ENCODE measurements at regions not wholly inside any gene's neighbourhood (a gene's known extent, or its start where the extent isn't known, plus 50 kb on each side); places are given as distances from the start of the nearest gene placed in this dataset.

GRCh38 chr13:104868806-104869205 is 1666.7 kb downstream of the EFNB2 start:
- H3K9me2 ChIP-seq (ENCODE audit: insufficient read depth) = no peaks in the 10 kb centered on the region
- no peak overlapping the region for H3K4me3 Mint-ChIP-seq
- H3K4me1 ChIP-seq (ENCODE audit: insufficient read depth) = no peaks in the 10 kb centered on the region
- no peak overlapping the region for H3K27ac ChIP-seq (ENCODE audit: low read depth)
- DNase-seq (ENCODE audit: low spot score) = no peak
- no peak overlapping the region for H3K4me3 ChIP-seq
- no peaks in the 10 kb centered on the region for H3K27me3 ChIP-seq (ENCODE audit: insufficient read depth)
- no peaks in the 10 kb centered on the region; the same call in 2 of the 3 replicates for H3K9me3 Mint-ChIP-seq
- no peaks in the 10 kb centered on the region for H3K36me3 Mint-ChIP-seq (ENCODE audit: low read depth)
- no peaks in the 10 kb centered on the region for H3K4me1 Mint-ChIP-seq
- no peaks in the 10 kb centered on the region for H4K20me1 ChIP-seq (replicated peaks; ENCODE audit: insufficient read depth)
- no peak for ATAC-seq
- peak overlapping the region; percentile 74; the same call in 1 of the 2 replicates for H3K27ac Mint-ChIP-seq
- H3K4me2 ChIP-seq = no peak overlapping the region
- H3K36me3 ChIP-seq (ENCODE audit: insufficient read depth) = no peaks in the 10 kb centered on the region
- H3K79me2 ChIP-seq (replicated peaks; ENCODE audit: insufficient read depth) = no peaks in the 10 kb centered on the region
- H3K27me3 Mint-ChIP-seq (ENCODE audit: insufficient read depth, low read depth, poor library complexity) = peaks cover 5% of the 10 kb centered on the region
- TF ChIP-seq NANOG (IDR thresholded peaks at IDR 0.05; ENCODE audit: borderline replicate concordance) = no peak
- no peak for TF ChIP-seq JUNB (IDR thresholded peaks at IDR 0.05; ENCODE audit: unreplicated experiment)
- TF ChIP-seq ETS1 (IDR thresholded peaks at IDR 0.05) = no peak
- no peak for TF ChIP-seq CREB1 (CRISPR knock-in tag; IDR thresholded peaks at IDR 0.05; ENCODE audit: low read depth)
- no peak for TF ChIP-seq EZH2phosphoT487 (IDR thresholded peaks at IDR 0.05; ENCODE audit: unreplicated experiment)
- no peak for TF ChIP-seq ZNF331 (CRISPR knock-in tag; IDR thresholded peaks at IDR 0.05; ENCODE audit: low read depth)
- no peak for TF ChIP-seq ZNF114 (CRISPR knock-in tag; IDR thresholded peaks at IDR 0.05)
- TF ChIP-seq REST (IDR thresholded peaks at IDR 0.05; ENCODE audit: unreplicated experiment) = no peak
- TF ChIP-seq EZH2 (IDR thresholded peaks at IDR 0.05; ENCODE audit: low read depth, unreplicated experiment) = no peak
- TF ChIP-seq, protein P1, sequence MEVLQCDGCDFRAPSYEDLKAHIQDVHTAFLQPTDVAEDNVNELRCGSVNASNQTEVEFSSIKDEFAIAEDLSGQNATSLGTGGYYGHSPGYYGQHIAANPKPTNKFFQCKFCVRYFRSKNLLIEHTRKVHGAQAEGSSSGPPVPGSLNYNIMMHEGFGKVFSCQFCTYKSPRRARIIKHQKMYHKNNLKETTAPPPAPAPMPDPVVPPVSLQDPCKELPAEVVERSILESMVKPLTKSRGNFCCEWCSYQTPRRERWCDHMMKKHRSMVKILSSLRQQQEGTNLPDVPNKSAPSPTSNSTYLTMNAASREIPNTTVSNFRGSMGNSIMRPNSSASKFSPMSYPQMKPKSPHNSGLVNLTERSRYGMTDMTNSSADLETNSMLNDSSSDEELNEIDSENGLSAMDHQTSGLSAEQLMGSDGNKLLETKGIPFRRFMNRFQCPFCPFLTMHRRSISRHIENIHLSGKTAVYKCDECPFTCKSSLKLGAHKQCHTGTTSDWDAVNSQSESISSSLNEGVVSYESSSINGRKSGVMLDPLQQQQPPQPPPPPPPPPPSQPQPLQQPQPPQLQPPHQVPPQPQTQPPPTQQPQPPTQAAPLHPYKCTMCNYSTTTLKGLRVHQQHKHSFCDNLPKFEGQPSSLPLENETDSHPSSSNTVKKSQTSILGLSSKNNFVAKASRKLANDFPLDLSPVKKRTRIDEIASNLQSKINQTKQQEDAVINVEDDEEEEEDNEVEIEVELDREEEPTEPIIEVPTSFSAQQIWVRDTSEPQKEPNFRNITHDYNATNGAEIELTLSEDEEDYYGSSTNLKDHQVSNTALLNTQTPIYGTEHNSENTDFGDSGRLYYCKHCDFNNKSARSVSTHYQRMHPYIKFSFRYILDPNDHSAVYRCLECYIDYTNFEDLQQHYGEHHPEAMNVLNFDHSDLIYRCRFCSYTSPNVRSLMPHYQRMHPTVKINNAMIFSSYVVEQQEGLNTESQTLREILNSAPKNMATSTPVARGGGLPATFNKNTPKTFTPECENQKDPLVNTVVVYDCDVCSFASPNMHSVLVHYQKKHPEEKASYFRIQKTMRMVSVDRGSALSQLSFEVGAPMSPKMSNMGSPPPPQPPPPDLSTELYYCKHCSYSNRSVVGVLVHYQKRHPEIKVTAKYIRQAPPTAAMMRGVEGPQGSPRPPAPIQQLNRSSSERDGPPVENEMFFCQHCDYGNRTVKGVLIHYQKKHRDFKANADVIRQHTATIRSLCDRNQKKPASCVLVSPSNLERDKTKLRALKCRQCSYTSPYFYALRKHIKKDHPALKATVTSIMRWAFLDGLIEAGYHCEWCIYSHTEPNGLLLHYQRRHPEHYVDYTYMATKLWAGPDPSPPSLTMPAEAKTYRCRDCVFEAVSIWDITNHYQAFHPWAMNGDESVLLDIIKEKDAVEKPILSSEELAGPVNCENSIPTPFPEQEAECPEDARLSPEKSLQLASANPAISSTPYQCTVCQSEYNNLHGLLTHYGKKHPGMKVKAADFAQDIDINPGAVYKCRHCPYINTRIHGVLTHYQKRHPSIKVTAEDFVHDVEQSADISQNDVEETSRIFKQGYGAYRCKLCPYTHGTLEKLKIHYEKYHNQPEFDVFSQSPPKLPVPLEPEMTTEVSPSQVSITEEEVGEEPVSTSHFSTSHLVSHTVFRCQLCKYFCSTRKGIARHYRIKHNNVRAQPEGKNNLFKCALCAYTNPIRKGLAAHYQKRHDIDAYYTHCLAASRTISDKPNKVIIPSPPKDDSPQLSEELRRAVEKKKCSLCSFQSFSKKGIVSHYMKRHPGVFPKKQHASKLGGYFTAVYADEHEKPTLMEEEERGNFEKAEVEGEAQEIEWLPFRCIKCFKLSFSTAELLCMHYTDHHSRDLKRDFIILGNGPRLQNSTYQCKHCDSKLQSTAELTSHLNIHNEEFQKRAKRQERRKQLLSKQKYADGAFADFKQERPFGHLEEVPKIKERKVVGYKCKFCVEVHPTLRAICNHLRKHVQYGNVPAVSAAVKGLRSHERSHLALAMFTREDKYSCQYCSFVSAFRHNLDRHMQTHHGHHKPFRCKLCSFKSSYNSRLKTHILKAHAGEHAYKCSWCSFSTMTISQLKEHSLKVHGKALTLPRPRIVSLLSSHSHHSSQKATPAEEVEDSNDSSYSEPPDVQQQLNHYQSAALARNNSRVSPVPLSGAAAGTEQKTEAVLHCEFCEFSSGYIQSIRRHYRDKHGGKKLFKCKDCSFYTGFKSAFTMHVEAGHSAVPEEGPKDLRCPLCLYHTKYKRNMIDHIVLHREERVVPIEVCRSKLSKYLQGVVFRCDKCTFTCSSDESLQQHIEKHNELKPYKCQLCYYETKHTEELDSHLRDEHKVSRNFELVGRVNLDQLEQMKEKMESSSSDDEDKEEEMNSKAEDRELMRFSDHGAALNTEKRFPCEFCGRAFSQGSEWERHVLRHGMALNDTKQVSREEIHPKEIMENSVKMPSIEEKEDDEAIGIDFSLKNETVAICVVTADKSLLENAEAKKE (CRISPR knock-in tag; IDR thresholded peaks at IDR 0.05) = no peak
- TF ChIP-seq STAT1 (IDR thresholded peaks at IDR 0.05; ENCODE audit: unreplicated experiment) = no peak
- no peaks in the 10 kb centered on the region for H3F3A ChIP-seq (replicated peaks; ENCODE audit: low read depth)
- H2AFZ ChIP-seq = no peak overlapping the region

Data from GM23338 (cell line).